ENCODE measurements at regions not wholly inside any gene's neighbourhood (a gene's known extent, or its start where the extent isn't known, plus 50 kb on each side); places are given as distances from the start of the nearest gene placed in this dataset.
"Not testable (repeated sequence)": the region's sequence is repeated elsewhere in the genome, so short reads cannot be mapped to it uniquely, and the experiment has no call there.

DNA sequence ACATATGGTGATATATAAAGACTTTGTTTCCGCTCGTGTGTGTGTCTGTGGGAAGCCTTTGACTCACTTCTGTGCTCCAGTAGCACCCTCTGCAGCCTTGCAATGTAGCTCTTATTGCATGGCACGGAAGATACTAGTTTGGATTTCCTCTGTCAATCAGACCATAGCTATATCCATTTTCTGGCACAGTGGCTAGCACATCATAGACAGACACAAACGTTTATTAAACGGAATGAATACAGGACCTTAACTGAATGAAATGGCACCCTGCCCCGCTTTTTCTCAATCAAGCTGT is 124.0 kb upstream of the PTPN20 start:
- no peaks in the 10 kb centered on the region for H3K9me3 ChIP-seq (ENCODE audit: severe bottlenecking)
- peak overlapping the region; percentile 28 for H3K27ac ChIP-seq (ENCODE audit: poor library complexity, severe bottlenecking)
- H3K36me3 ChIP-seq (ENCODE audit: low read depth), result no peaks in the 10 kb centered on the region
- ATAC-seq (ENCODE audit: low read depth), result peak; percentile 62
- no peaks in the 10 kb centered on the region for H3K4me1 ChIP-seq (ENCODE audit: insufficient read depth, poor library complexity, severe bottlenecking)
- H3K4me3 ChIP-seq (ENCODE audit: severe bottlenecking), result peak overlapping the region; percentile 56
- TF ChIP-seq CTCF (IDR thresholded peaks at IDR 0.05; ENCODE audit: poor library complexity, severe bottlenecking), result peak; percentile 7
- no peaks in the 10 kb centered on the region for H3K27me3 ChIP-seq (ENCODE audit: insufficient read depth, poor library complexity, severe bottlenecking)
- no peak for DNase-seq (ENCODE audit: low spot score)

DNA sequence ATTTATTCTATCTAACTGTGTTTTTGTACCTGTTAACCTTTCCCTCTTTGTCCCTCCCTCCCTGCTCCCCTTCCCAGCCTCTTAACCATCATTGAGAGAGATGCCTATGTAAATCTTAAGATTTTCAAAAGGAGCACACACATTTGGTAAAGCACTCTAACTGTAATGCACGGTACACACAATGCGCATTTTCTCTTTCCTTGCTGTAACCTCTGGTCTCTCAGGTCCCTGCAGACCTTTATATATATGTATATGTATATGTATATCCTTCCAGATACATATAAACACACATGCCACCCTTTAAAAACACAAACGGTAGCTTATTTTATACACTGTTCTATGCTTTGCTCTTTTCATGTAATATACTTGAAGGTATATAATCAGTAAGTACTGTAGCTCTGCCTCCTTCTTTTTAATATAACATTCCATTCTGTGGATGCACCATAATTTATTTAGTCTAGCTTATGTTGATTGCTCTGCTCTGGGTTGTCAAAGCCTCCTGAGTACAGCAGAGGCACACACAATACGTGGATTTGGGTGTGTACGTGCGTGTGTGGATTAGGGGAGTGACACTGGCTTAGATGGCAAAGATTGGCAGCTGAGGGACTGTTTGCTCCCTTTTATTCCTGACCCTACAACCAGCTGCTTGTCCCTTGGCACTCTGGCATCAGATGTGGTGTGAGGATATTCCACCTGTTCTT is 118.4 kb upstream of the PTPN20 start:
- H3K4me3 ChIP-seq (ENCODE audit: severe bottlenecking); ATAC-seq (ENCODE audit: low read depth); DNase-seq (ENCODE audit: low spot score); H3K9me3 ChIP-seq (ENCODE audit: severe bottlenecking); H3K36me3 ChIP-seq (ENCODE audit: low read depth); H3K27me3 ChIP-seq (ENCODE audit: insufficient read depth, poor library complexity, severe bottlenecking); H3K4me1 ChIP-seq (ENCODE audit: insufficient read depth, poor library complexity, severe bottlenecking); H3K27ac ChIP-seq (ENCODE audit: poor library complexity, severe bottlenecking): not testable (repeated sequence)

DNA sequence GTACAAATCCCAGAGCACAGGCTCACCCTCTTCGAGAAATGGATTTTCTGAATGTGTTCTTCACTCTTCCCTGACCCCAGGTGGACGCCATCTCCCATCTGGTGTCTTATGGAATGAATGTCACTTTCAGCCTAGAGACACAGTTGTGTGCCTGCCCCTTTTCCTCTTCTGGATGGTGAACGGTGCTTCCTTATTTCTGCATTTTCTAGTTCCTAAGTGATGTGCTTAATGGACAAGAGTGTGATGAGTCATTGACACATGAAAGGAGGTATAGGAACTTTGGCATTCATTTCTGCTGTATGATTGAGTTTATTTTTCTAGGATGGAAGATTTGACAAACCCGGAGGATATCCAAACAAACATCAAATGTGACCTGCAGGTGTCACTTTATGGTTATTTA is 114.9 kb upstream of the PTPN20 start:
- DNase-seq (ENCODE audit: low spot score); H3K27me3 ChIP-seq (ENCODE audit: insufficient read depth, poor library complexity, severe bottlenecking); ATAC-seq (ENCODE audit: low read depth): not testable (repeated sequence)

DNA sequence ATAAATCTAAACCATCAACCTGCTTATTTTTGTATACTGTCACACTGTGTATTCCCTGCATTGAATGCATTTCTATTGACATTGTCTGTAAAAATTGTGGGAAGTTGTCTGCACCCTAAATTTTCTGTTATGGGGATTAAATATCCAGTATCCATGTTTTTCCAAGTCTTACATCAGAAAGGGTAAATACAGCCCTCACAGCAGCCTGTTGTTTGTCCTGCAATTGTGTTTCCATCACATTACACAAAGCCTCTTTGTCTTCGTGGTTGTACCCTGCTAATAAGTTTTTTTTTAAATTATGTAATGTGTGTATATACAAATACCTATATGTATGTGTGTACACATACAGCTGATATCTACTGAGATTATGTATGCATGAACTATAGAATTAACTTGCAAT is 109.2 kb upstream of the PTPN20 start:
- DNase-seq (ENCODE audit: low spot score); H3K36me3 ChIP-seq (ENCODE audit: low read depth); H3K9me3 ChIP-seq (ENCODE audit: severe bottlenecking); H3K4me1 ChIP-seq (ENCODE audit: insufficient read depth, poor library complexity, severe bottlenecking); H3K27ac ChIP-seq (ENCODE audit: poor library complexity, severe bottlenecking); ATAC-seq (ENCODE audit: low read depth); H3K4me3 ChIP-seq (ENCODE audit: severe bottlenecking); H3K27me3 ChIP-seq (ENCODE audit: insufficient read depth, poor library complexity, severe bottlenecking): not testable (repeated sequence)

More for the DNA sequence above, 114.9 kb upstream of the PTPN20 start:
- H3K4me1 ChIP-seq (ENCODE audit: insufficient read depth, poor library complexity, severe bottlenecking); H3K4me3 ChIP-seq (ENCODE audit: severe bottlenecking); H3K9me3 ChIP-seq (ENCODE audit: severe bottlenecking); H3K36me3 ChIP-seq (ENCODE audit: low read depth); H3K27ac ChIP-seq (ENCODE audit: poor library complexity, severe bottlenecking): not testable (repeated sequence)

- not testable (repeated sequence) for H3K9me3 ChIP-seq (ENCODE audit: severe bottlenecking); DNase-seq (ENCODE audit: low spot score)
Measured at GRCh38 chr10:46803082-46803481, 108.1 kb upstream of the PTPN20 start.

DNA sequence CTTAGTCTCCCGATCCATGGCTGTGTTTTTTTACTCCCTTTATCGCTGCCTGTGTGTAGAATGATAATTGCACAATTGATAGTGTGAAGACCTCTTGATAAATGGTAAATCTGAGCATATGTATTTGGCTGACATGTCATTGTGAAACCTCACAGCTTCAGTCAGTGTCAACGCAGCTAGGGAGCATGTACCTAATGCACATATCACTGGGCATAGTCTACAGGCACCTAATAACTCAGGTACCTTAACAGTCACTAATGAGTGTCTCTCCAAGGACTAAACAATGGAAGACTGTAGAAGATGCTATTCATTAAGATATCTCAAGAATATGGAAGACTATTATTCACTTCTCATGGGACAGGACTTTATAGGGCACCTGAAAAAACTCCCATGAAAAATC is 101.0 kb upstream of the PTPN20 start:
- H3K4me3 ChIP-seq (ENCODE audit: severe bottlenecking); DNase-seq (ENCODE audit: low spot score); H3K36me3 ChIP-seq (ENCODE audit: low read depth); H3K27me3 ChIP-seq (ENCODE audit: insufficient read depth, poor library complexity, severe bottlenecking); H3K27ac ChIP-seq (ENCODE audit: poor library complexity, severe bottlenecking); H3K4me1 ChIP-seq (ENCODE audit: insufficient read depth, poor library complexity, severe bottlenecking); ATAC-seq (ENCODE audit: low read depth); H3K9me3 ChIP-seq (ENCODE audit: severe bottlenecking): not testable (repeated sequence)

More at GRCh38 chr10:46803082-46803481, 108.1 kb upstream of the PTPN20 start:
- not testable (repeated sequence) for H3K4me3 ChIP-seq (ENCODE audit: severe bottlenecking); H3K27me3 ChIP-seq (ENCODE audit: insufficient read depth, poor library complexity, severe bottlenecking); ATAC-seq (ENCODE audit: low read depth); H3K27ac ChIP-seq (ENCODE audit: poor library complexity, severe bottlenecking); H3K36me3 ChIP-seq (ENCODE audit: low read depth); H3K4me1 ChIP-seq (ENCODE audit: insufficient read depth, poor library complexity, severe bottlenecking)

GRCh38 chr10:46816126-46816525 is 95.1 kb upstream of the PTPN20 start:
- not testable (repeated sequence) for ATAC-seq (ENCODE audit: low read depth); H3K27me3 ChIP-seq (ENCODE audit: insufficient read depth, poor library complexity, severe bottlenecking); H3K4me1 ChIP-seq (ENCODE audit: insufficient read depth, poor library complexity, severe bottlenecking); H3K4me3 ChIP-seq (ENCODE audit: severe bottlenecking); DNase-seq (ENCODE audit: low spot score); H3K27ac ChIP-seq (ENCODE audit: poor library complexity, severe bottlenecking); H3K9me3 ChIP-seq (ENCODE audit: severe bottlenecking); H3K36me3 ChIP-seq (ENCODE audit: low read depth)

GRCh38 chr10:46840393-46841050 is 70.7 kb upstream of the PTPN20 start:
- not testable (repeated sequence) for H3K4me3 ChIP-seq (ENCODE audit: severe bottlenecking); H3K36me3 ChIP-seq (ENCODE audit: low read depth); H3K27ac ChIP-seq (ENCODE audit: poor library complexity, severe bottlenecking); H3K27me3 ChIP-seq (ENCODE audit: insufficient read depth, poor library complexity, severe bottlenecking); H3K4me1 ChIP-seq (ENCODE audit: insufficient read depth, poor library complexity, severe bottlenecking); H3K9me3 ChIP-seq (ENCODE audit: severe bottlenecking)
- ATAC-seq (ENCODE audit: low read depth) (peak; percentile 10; the same call in 1 of the 3 replicates), DNase-seq (ENCODE audit: low spot score) (peak; percentile 25)

- H3K27ac ChIP-seq (ENCODE audit: poor library complexity, severe bottlenecking); H3K27me3 ChIP-seq (ENCODE audit: insufficient read depth, poor library complexity, severe bottlenecking): not testable (repeated sequence)
Measured at GRCh38 chr10:46841051-46841593, 70.1 kb upstream of the PTPN20 start.

GRCh38 chr10:46845194-46845593 is 66.0 kb upstream of the PTPN20 start:
- not testable (repeated sequence) for DNase-seq (ENCODE audit: low spot score); H3K9me3 ChIP-seq (ENCODE audit: severe bottlenecking); H3K27ac ChIP-seq (ENCODE audit: poor library complexity, severe bottlenecking); H3K4me1 ChIP-seq (ENCODE audit: insufficient read depth, poor library complexity, severe bottlenecking); H3K36me3 ChIP-seq (ENCODE audit: low read depth); H3K27me3 ChIP-seq (ENCODE audit: insufficient read depth, poor library complexity, severe bottlenecking); H3K4me3 ChIP-seq (ENCODE audit: severe bottlenecking); ATAC-seq (ENCODE audit: low read depth)

More at GRCh38 chr10:46841051-46841593, 70.1 kb upstream of the PTPN20 start:
- H3K4me1 ChIP-seq (ENCODE audit: insufficient read depth, poor library complexity, severe bottlenecking); H3K9me3 ChIP-seq (ENCODE audit: severe bottlenecking); H3K4me3 ChIP-seq (ENCODE audit: severe bottlenecking); H3K36me3 ChIP-seq (ENCODE audit: low read depth): not testable (repeated sequence)
- peak; percentile 27; the same call in 1 of the 3 replicates for ATAC-seq (ENCODE audit: low read depth)
- DNase-seq (ENCODE audit: low spot score), result peak; percentile 17

Data from RWPE2 (cell line).